ENCODE measurements at regions not wholly inside any gene's neighbourhood (a gene's known extent, or its start where the extent isn't known, plus 50 kb on each side); places are given as distances from the start of the nearest gene placed in this dataset.
"Not testable (repeated sequence)": the region's sequence is repeated elsewhere in the genome, so short reads cannot be mapped to it uniquely, and the experiment has no call there.

GRCh38 chr12:46585854-46586621 is 213.5 kb upstream of the SLC38A2 start:
- TF ChIP-seq CTCF (IDR thresholded peaks at IDR 0.05; ENCODE audit: low read depth, low read length) = no peak
- DNase-seq (ENCODE audit: low read depth in 2 of 2) = peak; percentile 58 to 84
- no peak overlapping the region for H3K4me3 ChIP-seq (replicated peaks in 1 of 2; ENCODE audit: low read depth in 2 of 2, low read length in 2 of 2)

- not testable (repeated sequence) for H3K4me3 ChIP-seq (replicated peaks in 1 of 2; ENCODE audit: low read depth in 2 of 2, low read length in 2 of 2); DNase-seq (ENCODE audit: low read depth in 2 of 2)
Measured at GRCh38 chr12:46584098-46584497, 211.5 kb upstream of the SLC38A2 start.

GRCh38 chr12:46581990-46582389 is 209.4 kb upstream of the SLC38A2 start:
- not testable (repeated sequence) for H3K4me3 ChIP-seq (replicated peaks in 1 of 2; ENCODE audit: low read depth in 2 of 2, low read length in 2 of 2); DNase-seq (ENCODE audit: low read depth in 2 of 2)

GRCh38 chr12:46580445-46580844 is 207.9 kb upstream of the SLC38A2 start:
- TF ChIP-seq CTCF (IDR thresholded peaks at IDR 0.05; ENCODE audit: low read depth, low read length) = no peak
- no peak for DNase-seq (ENCODE audit: low read depth in 2 of 2)
- no peak overlapping the region for H3K4me3 ChIP-seq (replicated peaks in 1 of 2; ENCODE audit: low read depth in 2 of 2, low read length in 2 of 2)

GRCh38 chr12:46579474-46579873 is 206.9 kb upstream of the SLC38A2 start:
- TF ChIP-seq CTCF (IDR thresholded peaks at IDR 0.05; ENCODE audit: low read depth, low read length) = no peak
- no peak for DNase-seq (ENCODE audit: low read depth in 2 of 2)
- H3K4me3 ChIP-seq (replicated peaks in 1 of 2; ENCODE audit: low read depth in 2 of 2, low read length in 2 of 2) = no peak overlapping the region

GRCh38 chr12:46578190-46578982 is 205.8 kb upstream of the SLC38A2 start:
- H3K4me3 ChIP-seq (replicated peaks in 1 of 2; ENCODE audit: low read depth in 2 of 2, low read length in 2 of 2) = no peak overlapping the region
- no peak for TF ChIP-seq CTCF (IDR thresholded peaks at IDR 0.05; ENCODE audit: low read depth, low read length)
- no peak for DNase-seq (ENCODE audit: low read depth in 2 of 2)

- H3K4me3 ChIP-seq (replicated peaks in 1 of 2; ENCODE audit: low read depth in 2 of 2, low read length in 2 of 2) = no peak overlapping the region
- no peak for TF ChIP-seq CTCF (IDR thresholded peaks at IDR 0.05; ENCODE audit: low read depth, low read length)
- no peak for DNase-seq (ENCODE audit: low read depth in 2 of 2)
Measured at GRCh38 chr12:46577063-46577776, 204.6 kb upstream of the SLC38A2 start.

Measured in cardiac fibroblast (primary cell).